ENCODE measurements at regions not wholly inside any gene's neighbourhood (a gene's known extent, or its start where the extent isn't known, plus 50 kb on each side); places are given as distances from the start of the nearest gene placed in this dataset.
A peak's percentile ranks its signal among the peaks of the same experiment; 100 is the strongest.
"Not testable (repeated sequence)": the region's sequence is repeated elsewhere in the genome, so short reads cannot be mapped to it uniquely, and the experiment has no call there.

GRCh38 chr11:13614918-13615317 is 53.5 kb upstream of the FAR1 start:
- not testable (repeated sequence) for H3K4me3 ChIP-seq (ENCODE audit: low read depth, low read length); DNase-seq (ENCODE audit: low read depth)

GRCh38 chr11:13608656-13609055 is 59.8 kb upstream of the FAR1 start:
- TF ChIP-seq CTCF (IDR thresholded peaks at IDR 0.05; ENCODE audit: low read depth, low read length, missing control alignments), result no peak

GRCh38 chr11:13606701-13607100 is 61.8 kb upstream of the FAR1 start:
- H3K4me3 ChIP-seq (ENCODE audit: low read depth, low read length), result no peak overlapping the region
- TF ChIP-seq CTCF (IDR thresholded peaks at IDR 0.05; ENCODE audit: low read depth, low read length, missing control alignments), result no peak
- DNase-seq (ENCODE audit: low read depth), result no peak

More at GRCh38 chr11:13608656-13609055, 59.8 kb upstream of the FAR1 start:
- H3K4me3 ChIP-seq (ENCODE audit: low read depth, low read length), result no peak overlapping the region
- no peak for DNase-seq (ENCODE audit: low read depth)

GRCh38 chr11:13603661-13604060 is 64.8 kb upstream of the FAR1 start:
- no peak for DNase-seq (ENCODE audit: low read depth)

DNA sequence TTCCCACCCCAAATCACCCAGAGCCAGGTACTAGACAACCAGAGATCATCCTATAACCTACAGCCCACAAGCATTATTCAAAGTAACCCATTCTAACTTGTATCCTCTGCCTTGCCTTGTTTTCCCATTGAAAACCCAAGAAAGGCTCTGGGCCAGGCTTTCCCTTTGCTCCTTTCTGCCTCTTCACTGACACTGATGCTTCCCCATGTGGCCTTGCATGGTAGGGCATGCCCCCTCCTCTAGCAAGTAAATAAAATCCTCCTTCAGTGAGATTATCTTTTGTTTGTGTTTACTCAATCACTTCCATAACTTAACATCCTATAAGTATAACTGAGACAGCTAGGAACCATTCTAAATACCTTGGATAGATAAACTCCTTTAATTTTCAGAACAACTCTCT is 65.6 kb upstream of the FAR1 start:
- no peak for DNase-seq (ENCODE audit: low read depth)
- TF ChIP-seq CTCF (IDR thresholded peaks at IDR 0.05; ENCODE audit: low read depth, low read length, missing control alignments), result peak; percentile 7
- no peak overlapping the region for H3K4me3 ChIP-seq (ENCODE audit: low read depth, low read length)

More at GRCh38 chr11:13603661-13604060, 64.8 kb upstream of the FAR1 start:
- TF ChIP-seq CTCF (IDR thresholded peaks at IDR 0.05; ENCODE audit: low read depth, low read length, missing control alignments), result no peak
- no peak overlapping the region for H3K4me3 ChIP-seq (ENCODE audit: low read depth, low read length)

DNA sequence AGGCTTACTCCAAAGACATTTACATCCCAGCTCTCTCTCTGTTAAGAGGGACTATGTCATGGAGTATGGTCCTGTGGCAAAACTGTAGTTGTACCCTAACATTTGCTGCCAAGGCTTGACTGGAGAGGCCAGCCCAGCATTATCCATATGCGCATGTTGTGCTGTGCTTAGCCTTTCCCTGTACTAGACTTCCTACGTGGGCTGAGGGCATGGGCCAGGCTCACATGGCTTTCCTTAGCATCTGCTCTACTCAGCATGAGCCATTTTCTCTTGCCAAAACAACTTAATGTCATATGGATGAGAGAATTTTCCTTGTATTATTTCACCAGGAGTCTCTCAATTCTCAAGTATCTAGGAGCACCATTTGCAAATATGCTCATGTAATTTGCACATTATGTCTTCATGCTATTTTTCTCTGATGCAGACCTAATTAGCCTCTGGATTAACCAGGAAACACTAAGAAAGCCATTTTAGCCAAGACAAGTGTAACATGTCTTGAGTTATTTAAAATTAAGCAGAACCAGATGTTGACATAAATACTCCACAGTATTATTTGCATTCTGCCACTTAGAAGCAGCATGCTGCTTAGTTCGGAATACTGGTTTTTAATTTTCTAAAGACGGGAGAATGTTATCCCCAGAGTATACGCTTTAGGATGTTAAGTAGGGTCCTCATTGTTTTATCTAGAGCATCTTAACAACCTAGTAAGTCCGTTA is 71.7 kb upstream of the FAR1 start:
- no peak for DNase-seq (ENCODE audit: low read depth)
- H3K4me3 ChIP-seq (ENCODE audit: low read depth, low read length), result no peak overlapping the region
- no peak for TF ChIP-seq CTCF (IDR thresholded peaks at IDR 0.05; ENCODE audit: low read depth, low read length, missing control alignments)

GRCh38 chr11:13595166-13595565 is 73.3 kb upstream of the FAR1 start:
- no peak overlapping the region for H3K4me3 ChIP-seq (ENCODE audit: low read depth, low read length)
- TF ChIP-seq CTCF (IDR thresholded peaks at IDR 0.05; ENCODE audit: low read depth, low read length, missing control alignments), result no peak
- DNase-seq (ENCODE audit: low read depth), result no peak
